AG04450 (cell line): ENCODE measurements at regions not wholly inside any gene's neighbourhood (a gene's known extent, or its start where the extent isn't known, plus 50 kb on each side); places are given as distances from the start of the nearest gene placed in this dataset.

ENCODE experiments used
- CTCF ChIA-PET: fragments of 300-600, 350-600 bp; formaldehyde crosslinking; extraction: SDS; loops from one replicate; lab custom pipeline; 2022; ENCODE audit warnings: antibody characterized with exemption, inconsistent platforms; lab: Charles Lee
- POLR2A ChIA-PET: fragments of 350-600 bp; formaldehyde crosslinking; extraction: SDS; loops from one replicate; lab custom pipeline; 2021; ENCODE audit warnings: antibody characterized with exemption, inconsistent platforms; lab: Yijun Ruan, JAX
- DNase-seq: peaks from one replicate; pipeline ENCODE4 v3.0.0-alpha.2; 2011; ENCODE audit warnings: low read depth, low spot score
- H3K27ac ChIP-seq: one replicate; pipeline ENCODE4 v1.5.1; 2012; ENCODE audit warnings: low read depth, low read length, control low read depth
- H3K27me3 ChIP-seq: one replicate; pipeline ENCODE4 v1.6.0; 2012; ENCODE audit warnings: low read length; ENCODE audit not compliant: control insufficient read depth, insufficient read depth
- H3K4me3 ChIP-seq: 2 replicates; pipeline ENCODE4 v1.5.1; 2011; ENCODE audit warnings: mild to moderate bottlenecking, low read depth, low read length, control low read depth
- H3K9me3 ChIP-seq: 2 replicates; pipeline ENCODE4 v1.5.1; 2012; ENCODE audit warnings: low read length; ENCODE audit not compliant: control insufficient read depth, insufficient read depth
- TF ChIP-seq, protein P1 (sequence below): IDR thresholded peaks from 2 replicates; pipeline ENCODE4 v1.5.1; 2011; ENCODE audit warnings: low read depth, low read length, control low read depth, inconsistent platforms

DNA sequence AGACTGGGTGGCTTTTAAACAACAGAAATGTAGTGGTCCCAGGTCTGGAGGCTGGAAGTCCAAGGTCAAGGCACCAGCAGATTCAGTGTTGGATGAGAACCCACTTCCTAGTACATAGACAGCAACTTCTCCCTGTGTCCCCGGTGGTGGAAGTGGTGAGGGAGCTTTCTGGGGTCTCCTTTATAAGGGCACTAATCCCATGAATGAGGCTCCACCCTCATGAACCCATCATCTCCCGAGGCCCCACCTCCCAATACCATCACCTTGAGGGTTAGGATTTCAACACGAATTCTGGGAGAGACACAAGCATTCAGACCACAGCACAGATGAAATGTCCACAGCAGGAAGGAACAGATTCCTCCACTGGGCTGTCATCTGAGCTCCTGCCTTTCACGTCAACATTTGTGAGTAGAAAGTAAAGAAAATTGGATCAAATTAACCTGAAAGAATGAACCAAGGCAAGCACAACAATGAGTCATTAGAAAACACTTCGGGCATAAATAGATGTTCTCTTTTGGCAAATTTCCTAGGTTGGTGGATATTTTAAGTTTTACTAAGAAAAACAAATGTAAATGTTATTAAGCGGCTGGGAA, 130.7 kb downstream of the RNASET2 start:
- POLR2A ChIA-PET, result no interaction called here
- DNase-seq, result no peak
- TF ChIP-seq, protein P1, sequence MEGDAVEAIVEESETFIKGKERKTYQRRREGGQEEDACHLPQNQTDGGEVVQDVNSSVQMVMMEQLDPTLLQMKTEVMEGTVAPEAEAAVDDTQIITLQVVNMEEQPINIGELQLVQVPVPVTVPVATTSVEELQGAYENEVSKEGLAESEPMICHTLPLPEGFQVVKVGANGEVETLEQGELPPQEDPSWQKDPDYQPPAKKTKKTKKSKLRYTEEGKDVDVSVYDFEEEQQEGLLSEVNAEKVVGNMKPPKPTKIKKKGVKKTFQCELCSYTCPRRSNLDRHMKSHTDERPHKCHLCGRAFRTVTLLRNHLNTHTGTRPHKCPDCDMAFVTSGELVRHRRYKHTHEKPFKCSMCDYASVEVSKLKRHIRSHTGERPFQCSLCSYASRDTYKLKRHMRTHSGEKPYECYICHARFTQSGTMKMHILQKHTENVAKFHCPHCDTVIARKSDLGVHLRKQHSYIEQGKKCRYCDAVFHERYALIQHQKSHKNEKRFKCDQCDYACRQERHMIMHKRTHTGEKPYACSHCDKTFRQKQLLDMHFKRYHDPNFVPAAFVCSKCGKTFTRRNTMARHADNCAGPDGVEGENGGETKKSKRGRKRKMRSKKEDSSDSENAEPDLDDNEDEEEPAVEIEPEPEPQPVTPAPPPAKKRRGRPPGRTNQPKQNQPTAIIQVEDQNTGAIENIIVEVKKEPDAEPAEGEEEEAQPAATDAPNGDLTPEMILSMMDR, result no peak
- H3K27me3 ChIP-seq, result no peaks in the 10 kb centered on the region
- H3K27ac ChIP-seq, result no peak overlapping the region
- CTCF ChIA-PET, result interaction anchor here (1.0 kb wide), 1 partner anchor 164 kb away, joined by 3 read pairs; no protein-coding TSS in a partner anchor
- H3K9me3 ChIP-seq, result peaks cover 7% of the 10 kb centered on the region
- no peak overlapping the region for H3K4me3 ChIP-seq

DNA sequence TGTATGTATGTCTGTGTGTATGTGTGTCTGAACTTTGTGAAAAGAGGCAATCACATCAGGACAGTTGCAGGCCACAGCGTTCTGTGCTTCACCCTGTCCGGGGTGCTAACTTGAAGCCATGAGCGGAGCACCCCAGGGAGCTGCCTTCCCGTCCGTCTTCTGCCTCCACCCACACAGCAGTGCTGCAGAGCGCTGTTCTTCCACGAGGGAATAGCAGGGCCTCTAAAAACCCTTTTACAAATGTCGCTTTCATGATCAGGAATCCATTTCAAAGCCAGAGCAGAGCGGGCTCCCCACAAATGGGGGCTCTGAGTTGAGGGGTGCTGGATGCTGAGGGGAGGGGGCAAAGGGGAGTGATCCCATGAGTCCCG, 131.5 kb downstream of the RNASET2 start:
- CTCF ChIA-PET, result interaction anchor here (1.0 kb wide), 1 partner anchor 165 kb away, joined by 3 read pairs; no protein-coding TSS in a partner anchor
- H3K4me3 ChIP-seq, result no peak overlapping the region
- TF ChIP-seq, protein P1, result no peak
- DNase-seq, result no peak
- POLR2A ChIA-PET, result no interaction called here
- H3K27ac ChIP-seq, result no peak overlapping the region
- no peaks in the 10 kb centered on the region for H3K27me3 ChIP-seq
- H3K9me3 ChIP-seq, result peaks cover 6% of the 10 kb centered on the region

DNA sequence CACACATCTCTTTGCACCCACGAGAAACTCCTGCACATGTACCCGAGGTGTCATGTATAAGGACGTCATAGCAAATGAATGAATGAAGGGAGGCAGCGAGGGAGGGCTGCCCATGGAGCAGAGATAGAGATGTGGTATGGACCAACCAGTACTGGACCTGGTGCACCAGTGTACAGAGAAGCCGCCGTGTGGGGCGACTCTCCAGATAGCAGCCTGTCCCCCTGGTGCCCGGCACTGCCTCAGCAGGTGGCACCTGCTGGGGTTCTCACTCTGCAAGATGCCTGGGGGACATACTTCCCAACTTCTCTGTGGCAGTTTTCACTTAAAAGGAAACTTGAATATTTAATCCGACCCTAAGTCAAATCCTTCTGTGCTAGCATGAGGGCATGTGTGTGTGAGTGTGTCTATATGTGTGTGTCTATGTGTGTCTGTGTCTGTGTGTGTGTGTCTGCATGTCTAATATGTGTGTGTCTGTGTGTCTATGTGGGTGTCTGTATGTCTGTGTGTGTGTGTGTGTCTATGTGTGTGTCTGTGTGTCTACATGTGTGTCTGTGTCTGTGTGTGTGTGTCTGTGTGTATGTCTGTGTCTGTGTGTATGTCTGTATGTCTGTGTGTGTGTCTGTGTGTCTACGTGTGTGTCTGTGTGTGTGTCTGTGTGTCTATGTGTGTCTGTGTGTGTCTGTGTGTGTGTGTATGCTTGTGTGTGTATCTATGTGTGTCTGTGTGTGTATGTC, 132.0 kb downstream of the RNASET2 start:
- Histone ChIP-seq H3K27me3 (no peaks in the 10 kb centered on the region), H3K27ac (no peak overlapping the region), H3K4me3 (no peak overlapping the region), H3K9me3 (peaks cover 6% of the 10 kb centered on the region)
- TF ChIP-seq, protein P1, result no peak
- ChIA-PET CTCF (no interaction called here), POLR2A (no interaction called here)
- no peak for DNase-seq

DNA sequence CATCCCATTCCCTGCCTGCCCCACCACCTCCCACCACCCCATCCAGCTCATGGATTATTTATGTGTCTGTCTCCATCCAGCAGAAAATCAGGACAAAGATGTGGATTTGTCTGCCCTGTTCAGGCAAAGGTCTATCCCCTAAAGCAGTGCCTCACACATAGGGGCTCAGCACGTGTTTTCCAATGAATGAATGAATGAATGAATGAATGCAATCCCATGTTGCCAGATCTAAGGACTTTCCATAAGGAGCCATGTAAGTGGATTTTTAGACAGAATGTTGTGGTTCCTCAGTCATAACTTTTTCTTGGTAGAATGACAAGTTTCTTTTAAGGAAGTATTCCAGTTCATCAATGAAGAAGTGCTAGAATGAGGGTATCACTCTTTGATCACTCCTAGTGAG, 133.7 kb downstream of the RNASET2 start:
- no peak for DNase-seq
- ChIA-PET CTCF (no interaction called here), POLR2A (no interaction called here)
- Histone ChIP-seq H3K27ac (no peak overlapping the region), H3K9me3 (peaks cover 6% of the 10 kb centered on the region), H3K4me3 (no peak overlapping the region), H3K27me3 (no peaks in the 10 kb centered on the region)
- TF ChIP-seq, protein P1, result no peak

DNA sequence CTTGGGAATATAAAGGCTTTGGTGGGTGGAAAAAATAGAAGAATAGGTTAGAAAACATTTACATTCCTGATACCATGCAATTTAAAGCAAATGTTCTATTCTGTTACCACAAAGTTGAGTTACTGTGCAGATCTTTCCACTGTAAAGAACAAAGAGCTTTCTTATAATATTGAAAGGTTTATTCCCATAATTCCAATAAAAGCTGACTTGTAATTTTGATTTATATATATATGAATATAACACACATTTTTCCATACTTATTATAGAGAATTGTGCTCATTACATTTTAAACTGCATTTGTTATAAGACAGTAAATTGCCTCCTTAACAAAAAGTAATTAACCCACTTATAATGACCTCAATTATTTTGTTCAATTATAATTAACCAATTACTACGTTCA, 135.9 kb downstream of the RNASET2 start:
- ChIA-PET CTCF (no interaction called here), POLR2A (no interaction called here)
- Histone ChIP-seq H3K27ac (no peak overlapping the region), H3K27me3 (no peaks in the 10 kb centered on the region), H3K9me3 (peaks cover 6% of the 10 kb centered on the region), H3K4me3 (no peak overlapping the region)
- TF ChIP-seq, protein P1, result no peak
- no peak for DNase-seq
